MCF 10A (cell line): ENCODE measurements at regions not wholly inside any gene's neighbourhood (a gene's known extent, or its start where the extent isn't known, plus 50 kb on each side); places are given as distances from the start of the nearest gene placed in this dataset.

Experiments used
- BruUV-seq: library from RNA; stranded (reverse); fragments of 400-500 nt; replicated peaks from 2 replicates; lab custom pipeline; 2021; lab: Mats Ljungman, UMichigan
- CTCF ChIA-PET: fragments of 300-600 bp; sonication (Branson Sonifier 250); formaldehyde crosslinking; extraction: SDS; loops from one replicate; lab custom pipeline; 2021; ENCODE audit warnings: antibody characterized with exemption, inconsistent platforms; lab: Yijun Ruan, JAX
- POLR2A ChIA-PET: fragments of 300-600, 350-650 bp; sonication (Branson Sonifier 250); formaldehyde crosslinking; extraction: SDS; loops from one replicate; lab custom pipeline; 2020; ENCODE audit warnings: antibody characterized with exemption, inconsistent platforms; lab: Yijun Ruan, JAX
- DNase-seq: peaks from one replicate; pipeline ENCODE4 v3.0.0-alpha.2; 2018; ENCODE audit not compliant: unreplicated experiment
- H3K27ac Mint-ChIP-seq: one replicate; pipeline ENCODE4 v1.8.0; 2022; ENCODE audit warnings: mild to moderate bottlenecking, low read depth, mixed read lengths; ENCODE audit not compliant: unreplicated experiment
- H3K27me3 Mint-ChIP-seq: one replicate; pipeline ENCODE4 v1.8.0; 2022; ENCODE audit warnings: mixed read lengths; ENCODE audit not compliant: insufficient read depth, unreplicated experiment
- H3K36me3 Mint-ChIP-seq: one replicate; pipeline ENCODE4 v1.8.0; 2022; ENCODE audit warnings: mild to moderate bottlenecking, moderate library complexity, mixed read lengths; ENCODE audit not compliant: insufficient read depth, unreplicated experiment
- H3K4me1 Mint-ChIP-seq: one replicate; pipeline ENCODE4 v1.8.0; 2022; ENCODE audit warnings: mixed read lengths; ENCODE audit not compliant: insufficient read depth, unreplicated experiment
- H3K4me3 Mint-ChIP-seq: one replicate; pipeline ENCODE4 v1.8.0; 2022; ENCODE audit warnings: mild to moderate bottlenecking, moderate library complexity, mixed read lengths; ENCODE audit not compliant: unreplicated experiment
- H3K9me3 Mint-ChIP-seq: one replicate; pipeline ENCODE4 v1.8.0; 2022; ENCODE audit warnings: mixed read lengths; ENCODE audit not compliant: unreplicated experiment
- CTCF ChIP-seq: fragments of 200-600 bp; IDR thresholded peaks from one replicate; pipeline ENCODE4 v1.8.0; 2022; ENCODE audit warnings: antibody characterized with exemption, mild to moderate bottlenecking; ENCODE audit not compliant: unreplicated experiment
- intact Hi-C: fragments of 100-400 bp; cut with micrococcal nuclease; formaldehyde crosslinking; loops from 2 replicates; pipeline ENCODE4 v1.14.1; 2022

- CTCF ChIA-PET: interaction anchor here (0.6 kb wide), 1 partner anchor 472 kb away, joined by 3 read pairs; no protein-coding TSS in a partner anchor
- no peak for TF ChIP-seq CTCF
Observed at GRCh38 chr9:7984692-7985091, 185.1 kb upstream of the DMAC1 start.

GRCh38 chr9:7984203-7984602, 184.6 kb upstream of the DMAC1 start:
- ChIA-PET POLR2A (no interaction called here), CTCF (interaction anchor here (0.6 kb wide), 1 partner anchor 472 kb away, joined by 3 read pairs; no protein-coding TSS in a partner anchor)
- no peaks in the 10 kb centered on the region for H3K27me3 Mint-ChIP-seq
- no peak for DNase-seq
- no peaks in the 10 kb centered on the region for H3K36me3 Mint-ChIP-seq
- TF ChIP-seq CTCF: no peak
- BruUV-seq: no TSS peak
- H3K4me1 Mint-ChIP-seq: no peaks in the 10 kb centered on the region
- intact Hi-C loops: no loop called here
- no peak overlapping the region for H3K4me3 Mint-ChIP-seq
- peaks cover 17% of the 10 kb centered on the region for H3K9me3 Mint-ChIP-seq
- no peak overlapping the region for H3K27ac Mint-ChIP-seq

More at GRCh38 chr9:7984692-7985091, 185.1 kb upstream of the DMAC1 start:
- POLR2A ChIA-PET: no interaction called here
- intact Hi-C loops: no loop called here
- peaks cover 17% of the 10 kb centered on the region for H3K9me3 Mint-ChIP-seq
- no peak for DNase-seq
- no peaks in the 10 kb centered on the region for H3K27me3 Mint-ChIP-seq
- no peak overlapping the region for H3K4me3 Mint-ChIP-seq
- no peaks in the 10 kb centered on the region for H3K36me3 Mint-ChIP-seq
- no TSS peak for BruUV-seq
- no peak overlapping the region for H3K27ac Mint-ChIP-seq
- no peaks in the 10 kb centered on the region for H3K4me1 Mint-ChIP-seq

- no peak for DNase-seq
- Mint-ChIP-seq H3K9me3 (peaks cover 10% of the 10 kb centered on the region), H3K27me3 (no peaks in the 10 kb centered on the region), H3K36me3 (no peaks in the 10 kb centered on the region), H3K27ac (no peak overlapping the region), H3K4me1 (no peaks in the 10 kb centered on the region), H3K4me3 (no peak overlapping the region)
- no peak for TF ChIP-seq CTCF
- intact Hi-C loops: no loop called here
- POLR2A ChIA-PET: interaction anchor here (1.2 kb wide), 1 partner anchor 15 kb away, joined by 4 read pairs; no protein-coding TSS in a partner anchor
- CTCF ChIA-PET: no interaction called here
- BruUV-seq: no TSS peak
Observed at GRCh38 chr9:7983490-7983889, 183.9 kb upstream of the DMAC1 start.

- DNase-seq: no peak
- H3K27ac Mint-ChIP-seq: no peak overlapping the region
- no peaks in the 10 kb centered on the region for H3K4me1 Mint-ChIP-seq
- no TSS peak for BruUV-seq
- intact Hi-C loops: no loop called here
- H3K9me3 Mint-ChIP-seq: peaks cover 7% of the 10 kb centered on the region
- H3K27me3 Mint-ChIP-seq: no peaks in the 10 kb centered on the region
- CTCF ChIA-PET: no interaction called here
- no peaks in the 10 kb centered on the region for H3K36me3 Mint-ChIP-seq
- no peak for TF ChIP-seq CTCF
- no peak overlapping the region for H3K4me3 Mint-ChIP-seq
- POLR2A ChIA-PET: interaction anchor here (1.2 kb wide), 1 partner anchor 16 kb away, joined by 4 read pairs; no protein-coding TSS in a partner anchor
Observed at GRCh38 chr9:7982907-7983306, 183.3 kb upstream of the DMAC1 start.
